ENCODE measurements at regions not wholly inside any gene's neighbourhood (a gene's known extent, or its start where the extent isn't known, plus 50 kb on each side); places are given as distances from the start of the nearest gene placed in this dataset.

GRCh38 chr9:115966660-115967059 lies 186.9 kb upstream of the PAPPA start:
- TF ChIP-seq CTCF (IDR thresholded peaks at IDR 0.05): no peak
- DNase-seq (no peak), ATAC-seq (no peak)
- POLR2A ChIA-PET: interaction anchor here (0.6 kb wide), 1 partner anchor 485 kb away, joined by 3 read pairs; no protein-coding TSS in a partner anchor
- no peaks in the 10 kb centered on the region for H3K4me1 Mint-ChIP-seq (ENCODE audit: low read depth)
- H3K9me3 Mint-ChIP-seq: peaks cover 2% of the 10 kb centered on the region
- H3K27ac Mint-ChIP-seq: no peak overlapping the region
- no peak overlapping the region for H3K4me3 Mint-ChIP-seq
- CTCF ChIA-PET: no interaction called here
- H3K36me3 Mint-ChIP-seq (ENCODE audit: low read depth): no peaks in the 10 kb centered on the region
- no peaks in the 10 kb centered on the region for H3K27me3 Mint-ChIP-seq
- intact Hi-C loops (cut with micrococcal nuclease): no loop called here

- H3K36me3 Mint-ChIP-seq (ENCODE audit: low read depth): no peaks in the 10 kb centered on the region
- no peak for ATAC-seq
- DNase-seq: no peak
- H3K4me1 Mint-ChIP-seq (ENCODE audit: low read depth): no peaks in the 10 kb centered on the region
- ChIA-PET POLR2A (no interaction called here), CTCF (no interaction called here)
- H3K27me3 Mint-ChIP-seq: no peaks in the 10 kb centered on the region
- no peak overlapping the region for H3K27ac Mint-ChIP-seq
- no peak overlapping the region for H3K4me3 Mint-ChIP-seq
- H3K9me3 Mint-ChIP-seq: peaks cover 1% of the 10 kb centered on the region
- TF ChIP-seq CTCF (IDR thresholded peaks at IDR 0.05): no peak
- intact Hi-C loops (cut with micrococcal nuclease): no loop called here
Measured at GRCh38 chr9:115969096-115969495, 184.5 kb upstream of the PAPPA start.

- H3K4me1 Mint-ChIP-seq (ENCODE audit: low read depth): no peaks in the 10 kb centered on the region
- TF ChIP-seq CTCF (IDR thresholded peaks at IDR 0.05): no peak
- no peaks in the 10 kb centered on the region for H3K36me3 Mint-ChIP-seq (ENCODE audit: low read depth)
- peaks cover 5% of the 10 kb centered on the region for H3K9me3 Mint-ChIP-seq
- H3K4me3 Mint-ChIP-seq: no peak overlapping the region
- no peak for ATAC-seq
- no peaks in the 10 kb centered on the region for H3K27me3 Mint-ChIP-seq
- H3K27ac Mint-ChIP-seq: no peak overlapping the region
- CTCF ChIA-PET: no interaction called here
- POLR2A ChIA-PET: no interaction called here
- no peak for DNase-seq
- intact Hi-C loops (cut with micrococcal nuclease): no loop called here
Measured at GRCh38 chr9:115972362-115972761, 181.2 kb upstream of the PAPPA start.

- ChIA-PET CTCF (no interaction called here), POLR2A (no interaction called here)
- intact Hi-C loops (cut with micrococcal nuclease): no loop called here
- Mint-ChIP-seq H3K4me1 (ENCODE audit: low read depth) (no peaks in the 10 kb centered on the region), H3K27me3 (no peaks in the 10 kb centered on the region), H3K27ac (no peak overlapping the region), H3K9me3 (peaks cover 5% of the 10 kb centered on the region), H3K4me3 (no peak overlapping the region), H3K36me3 (ENCODE audit: low read depth) (no peaks in the 10 kb centered on the region)
- DNase-seq: no peak
- no peak for TF ChIP-seq CTCF (IDR thresholded peaks at IDR 0.05)
- no peak for ATAC-seq
Measured at GRCh38 chr9:115972843-115973595, 180.6 kb upstream of the PAPPA start.

GRCh38 chr9:115976781-115977180 lies 176.8 kb upstream of the PAPPA start:
- H3K9me3 Mint-ChIP-seq: peaks cover 3% of the 10 kb centered on the region
- intact Hi-C loops (cut with micrococcal nuclease): no loop called here
- H3K27me3 Mint-ChIP-seq: no peaks in the 10 kb centered on the region
- no peaks in the 10 kb centered on the region for H3K36me3 Mint-ChIP-seq (ENCODE audit: low read depth)
- no peak overlapping the region for H3K4me3 Mint-ChIP-seq
- ATAC-seq: no peak
- H3K4me1 Mint-ChIP-seq (ENCODE audit: low read depth): no peaks in the 10 kb centered on the region
- POLR2A ChIA-PET: no interaction called here
- H3K27ac Mint-ChIP-seq: no peak overlapping the region
- no peak for DNase-seq
- CTCF ChIA-PET: no interaction called here
- no peak for TF ChIP-seq CTCF (IDR thresholded peaks at IDR 0.05)

Data from activated CD8-positive, alpha-beta T cell treated with anti-CD3 and anti-CD28 coated beads for 36 hours (primary cell).